ENCODE measurements at regions not wholly inside any gene's neighbourhood (a gene's known extent, or its start where the extent isn't known, plus 50 kb on each side); places are given as distances from the start of the nearest gene placed in this dataset.

- no peak for DNase-seq (ENCODE audit: low read depth)
- TF ChIP-seq, protein P1, sequence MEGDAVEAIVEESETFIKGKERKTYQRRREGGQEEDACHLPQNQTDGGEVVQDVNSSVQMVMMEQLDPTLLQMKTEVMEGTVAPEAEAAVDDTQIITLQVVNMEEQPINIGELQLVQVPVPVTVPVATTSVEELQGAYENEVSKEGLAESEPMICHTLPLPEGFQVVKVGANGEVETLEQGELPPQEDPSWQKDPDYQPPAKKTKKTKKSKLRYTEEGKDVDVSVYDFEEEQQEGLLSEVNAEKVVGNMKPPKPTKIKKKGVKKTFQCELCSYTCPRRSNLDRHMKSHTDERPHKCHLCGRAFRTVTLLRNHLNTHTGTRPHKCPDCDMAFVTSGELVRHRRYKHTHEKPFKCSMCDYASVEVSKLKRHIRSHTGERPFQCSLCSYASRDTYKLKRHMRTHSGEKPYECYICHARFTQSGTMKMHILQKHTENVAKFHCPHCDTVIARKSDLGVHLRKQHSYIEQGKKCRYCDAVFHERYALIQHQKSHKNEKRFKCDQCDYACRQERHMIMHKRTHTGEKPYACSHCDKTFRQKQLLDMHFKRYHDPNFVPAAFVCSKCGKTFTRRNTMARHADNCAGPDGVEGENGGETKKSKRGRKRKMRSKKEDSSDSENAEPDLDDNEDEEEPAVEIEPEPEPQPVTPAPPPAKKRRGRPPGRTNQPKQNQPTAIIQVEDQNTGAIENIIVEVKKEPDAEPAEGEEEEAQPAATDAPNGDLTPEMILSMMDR (conservative IDR thresholded peaks at IDR 0.05; ENCODE audit: low read length), result no peak
- H3K4me3 ChIP-seq (ENCODE audit: low read length), result no peak overlapping the region
Observed at GRCh38 chr20:60806354-60806753, 445.7 kb upstream of the CDH4 start.

DNA sequence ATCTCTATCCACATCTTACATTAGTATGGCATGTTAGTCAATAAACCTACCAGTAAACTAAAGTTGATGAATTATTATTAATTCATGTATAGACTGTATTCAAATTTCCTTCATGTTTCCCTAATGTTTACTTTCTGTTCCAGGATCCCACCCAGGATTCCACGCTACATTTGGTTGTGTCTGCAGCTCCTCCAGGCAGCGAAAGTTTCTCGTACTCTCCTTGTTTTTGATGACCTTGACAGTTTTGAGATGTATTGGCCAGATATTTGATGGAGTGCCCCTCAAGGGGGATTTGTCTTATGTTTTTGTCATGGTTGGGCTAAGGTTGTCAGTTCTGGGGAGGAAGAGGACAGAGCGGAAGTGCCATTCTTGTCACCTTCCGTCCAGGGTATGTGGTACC, 445.2 kb upstream of the CDH4 start:
- DNase-seq (ENCODE audit: low read depth), result no peak
- TF ChIP-seq, protein P1 (conservative IDR thresholded peaks at IDR 0.05; ENCODE audit: low read length), result no peak
- H3K4me3 ChIP-seq (ENCODE audit: low read length), result no peak overlapping the region

DNA sequence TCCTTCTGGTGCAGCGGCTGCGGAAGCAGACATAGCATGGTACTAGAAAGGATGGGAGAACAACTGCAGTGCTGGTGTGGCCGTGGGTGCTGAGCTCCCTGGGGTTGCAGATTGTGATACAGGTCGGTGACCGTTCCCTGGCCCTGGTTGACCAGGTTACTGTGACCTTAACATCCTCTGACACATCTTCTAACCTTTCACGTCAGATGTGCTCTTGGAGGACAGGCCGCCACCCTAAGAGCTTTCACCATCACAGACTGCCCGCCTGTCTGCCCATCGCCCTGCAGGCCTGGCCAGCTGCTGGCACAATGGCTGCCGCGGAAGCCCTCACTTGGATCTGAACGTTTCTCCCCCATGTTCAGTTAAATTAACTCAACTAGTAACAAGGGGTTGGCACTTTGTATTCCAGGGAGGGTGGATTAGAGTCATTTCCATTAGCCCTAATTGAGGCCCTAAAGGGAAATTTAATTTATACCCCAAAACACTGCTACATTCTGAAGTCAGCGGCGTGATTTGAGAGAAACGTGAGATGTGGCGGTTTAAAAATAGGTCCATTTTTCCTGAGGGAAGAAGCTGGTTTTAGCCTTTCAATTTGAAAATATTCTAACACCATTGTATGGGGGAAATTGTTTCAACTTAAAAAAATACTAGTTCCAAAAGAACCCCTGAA, 443.9 kb upstream of the CDH4 start:
- TF ChIP-seq, protein P1 (conservative IDR thresholded peaks at IDR 0.05; ENCODE audit: low read length), result no peak
- DNase-seq (ENCODE audit: low read depth), result no peak

GRCh38 chr20:60808701-60809100, 443.4 kb upstream of the CDH4 start:
- no peak for DNase-seq (ENCODE audit: low read depth)
- TF ChIP-seq, protein P1 (conservative IDR thresholded peaks at IDR 0.05; ENCODE audit: low read length), result no peak

More for the DNA sequence above, 443.9 kb upstream of the CDH4 start:
- H3K4me3 ChIP-seq (ENCODE audit: low read length), result no peak overlapping the region

DNA sequence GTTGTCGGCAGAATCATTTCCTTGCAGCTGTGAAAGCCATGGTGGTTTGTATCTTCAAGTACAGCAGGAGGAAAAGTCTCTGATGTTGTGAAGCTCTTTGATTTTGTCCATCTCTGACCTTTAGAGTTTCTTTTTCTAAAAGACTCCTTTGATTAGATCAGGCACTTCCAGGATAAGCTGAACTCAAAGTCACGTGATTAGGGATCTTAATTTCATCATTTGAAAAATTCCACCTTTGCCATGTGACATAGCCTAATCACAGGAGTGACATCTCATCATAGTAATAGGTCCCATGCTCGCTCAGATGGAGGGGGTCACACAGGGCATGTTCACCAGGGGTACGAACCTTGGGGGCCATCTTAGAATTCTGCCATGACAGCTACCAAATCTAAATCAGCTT, 441.5 kb upstream of the CDH4 start:
- H3K4me3 ChIP-seq (ENCODE audit: low read length), result no peak overlapping the region
- DNase-seq (ENCODE audit: low read depth), result no peak
- TF ChIP-seq, protein P1 (conservative IDR thresholded peaks at IDR 0.05; ENCODE audit: low read length), result no peak

More at GRCh38 chr20:60808701-60809100, 443.4 kb upstream of the CDH4 start:
- no peak overlapping the region for H3K4me3 ChIP-seq (ENCODE audit: low read length)

DNA sequence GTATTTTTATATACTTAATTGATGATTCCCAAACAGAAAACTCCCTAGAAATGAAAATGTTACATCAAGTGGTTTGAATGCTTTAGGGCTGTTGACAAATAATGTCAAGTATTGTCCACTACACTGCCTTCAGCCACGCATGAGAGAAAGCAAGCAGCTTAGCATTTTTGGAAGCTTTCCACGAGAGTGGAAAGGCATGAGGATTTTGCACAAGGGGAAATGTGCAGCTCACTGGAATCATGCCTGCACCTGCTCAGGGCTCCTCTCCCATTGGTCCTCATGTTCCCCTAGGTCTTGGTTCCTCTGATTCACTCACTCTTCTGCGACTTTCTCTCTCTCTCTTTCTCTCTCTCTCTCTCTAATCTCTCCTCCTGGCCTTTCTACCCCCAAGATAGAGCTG, 439.5 kb upstream of the CDH4 start:
- no peak overlapping the region for H3K4me3 ChIP-seq (ENCODE audit: low read length)
- TF ChIP-seq, protein P1 (conservative IDR thresholded peaks at IDR 0.05; ENCODE audit: low read length), result no peak
- DNase-seq (ENCODE audit: low read depth), result no peak

- no peak for DNase-seq (ENCODE audit: low read depth)
- TF ChIP-seq, protein P1 (conservative IDR thresholded peaks at IDR 0.05; ENCODE audit: low read length), result no peak
- H3K4me3 ChIP-seq (ENCODE audit: low read length), result no peak overlapping the region
Observed at GRCh38 chr20:60813066-60813465, 439.0 kb upstream of the CDH4 start.

Measured in AG10803 (cell line).